Stimulated activated memory B cell treated with anti-CD40 and anti-IgM and Interleukin-4, amounts not matched to agents 10 μg/mL and 1 μg/mL and 100 μg/mL, for 72 hours (primary cell): ENCODE measurements at regions not wholly inside any gene's neighbourhood (a gene's known extent, or its start where the extent isn't known, plus 50 kb on each side); places are given as distances from the start of the nearest gene placed in this dataset.

Experiments
- ATAC-seq: fragments of 150-1000 bp; cut with Tn5 transposase; 2 replicates; pipeline ENCODE4 v1.10.0; 2021
- H3K27ac Mint-ChIP-seq: one replicate; pipeline ENCODE4 v1.8.0; 2022; ENCODE audit warnings: mild to moderate bottlenecking, mixed read lengths
- H3K27me3 Mint-ChIP-seq: one replicate; pipeline ENCODE4 v1.8.0; 2022; ENCODE audit warnings: mixed read lengths
- H3K36me3 Mint-ChIP-seq: one replicate; pipeline ENCODE4 v1.8.0; 2022; ENCODE audit warnings: mixed read lengths
- H3K4me1 Mint-ChIP-seq: one replicate; pipeline ENCODE4 v1.8.0; 2022; ENCODE audit warnings: mixed read lengths
- H3K4me3 Mint-ChIP-seq: one replicate; pipeline ENCODE4 v1.8.0; 2022; ENCODE audit warnings: mild to moderate bottlenecking, moderate library complexity, mixed read lengths
- H3K9me3 Mint-ChIP-seq: one replicate; pipeline ENCODE4 v1.8.0; 2022; ENCODE audit warnings: mixed read lengths

DNA sequence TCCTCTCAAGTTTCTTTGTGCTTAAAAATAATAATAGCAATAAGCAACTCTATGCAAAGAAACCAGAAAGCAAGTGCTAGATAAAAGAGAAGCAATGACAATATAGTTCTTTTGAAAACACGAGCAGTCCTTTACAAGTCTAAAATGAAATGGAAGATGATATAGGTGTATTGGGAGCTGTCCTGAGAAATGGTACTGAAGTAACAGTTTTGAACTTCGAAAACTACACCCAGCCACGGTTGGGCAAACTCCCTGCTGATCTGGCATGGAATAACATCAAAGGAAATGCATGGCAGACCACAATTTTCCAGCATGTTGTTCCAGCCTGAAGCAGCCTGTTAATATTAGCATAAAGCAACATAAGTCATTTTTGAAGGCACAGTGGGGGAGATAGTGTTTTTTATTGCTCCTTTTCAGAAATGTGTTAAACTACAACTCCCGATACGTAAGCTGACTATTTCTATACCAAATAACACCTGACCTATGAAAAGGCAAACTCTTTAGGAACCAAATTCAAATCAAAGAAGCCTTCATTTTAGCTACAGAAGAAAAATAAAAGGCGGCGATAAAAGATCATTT is 596.1 kb upstream of the KLHL29 start:
- H3K27ac Mint-ChIP-seq, result no peak overlapping the region
- H3K27me3 Mint-ChIP-seq, result no peaks in the 10 kb centered on the region
- ATAC-seq, result no peak
- H3K36me3 Mint-ChIP-seq, result no peaks in the 10 kb centered on the region
- H3K4me1 Mint-ChIP-seq, result no peaks in the 10 kb centered on the region
- peaks cover 2% of the 10 kb centered on the region for H3K9me3 Mint-ChIP-seq
- no peak overlapping the region for H3K4me3 Mint-ChIP-seq

- Mint-ChIP-seq H3K27me3 (no peaks in the 10 kb centered on the region), H3K36me3 (no peaks in the 10 kb centered on the region), H3K9me3 (peaks cover 2% of the 10 kb centered on the region), H3K4me3 (no peak overlapping the region), H3K27ac (no peak overlapping the region), H3K4me1 (no peaks in the 10 kb centered on the region)
- no peak for ATAC-seq
Observed at GRCh38 chr2:22795287-22795866, 589.6 kb upstream of the KLHL29 start.

- no peaks in the 10 kb centered on the region for H3K27me3 Mint-ChIP-seq
- no peaks in the 10 kb centered on the region for H3K9me3 Mint-ChIP-seq
- H3K27ac Mint-ChIP-seq, result no peak overlapping the region
- H3K36me3 Mint-ChIP-seq, result no peaks in the 10 kb centered on the region
- H3K4me1 Mint-ChIP-seq, result no peaks in the 10 kb centered on the region
- no peak for ATAC-seq
- no peak overlapping the region for H3K4me3 Mint-ChIP-seq
Observed at GRCh38 chr2:22798386-22798785, 586.6 kb upstream of the KLHL29 start.

- H3K9me3 Mint-ChIP-seq, result peaks cover 10% of the 10 kb centered on the region
- no peak for ATAC-seq
- no peaks in the 10 kb centered on the region for H3K27me3 Mint-ChIP-seq
- H3K36me3 Mint-ChIP-seq, result no peaks in the 10 kb centered on the region
- H3K4me3 Mint-ChIP-seq, result no peak overlapping the region
- H3K27ac Mint-ChIP-seq, result no peak overlapping the region
- H3K4me1 Mint-ChIP-seq, result no peaks in the 10 kb centered on the region
Observed at GRCh38 chr2:22800412-22800811, 584.6 kb upstream of the KLHL29 start.

DNA sequence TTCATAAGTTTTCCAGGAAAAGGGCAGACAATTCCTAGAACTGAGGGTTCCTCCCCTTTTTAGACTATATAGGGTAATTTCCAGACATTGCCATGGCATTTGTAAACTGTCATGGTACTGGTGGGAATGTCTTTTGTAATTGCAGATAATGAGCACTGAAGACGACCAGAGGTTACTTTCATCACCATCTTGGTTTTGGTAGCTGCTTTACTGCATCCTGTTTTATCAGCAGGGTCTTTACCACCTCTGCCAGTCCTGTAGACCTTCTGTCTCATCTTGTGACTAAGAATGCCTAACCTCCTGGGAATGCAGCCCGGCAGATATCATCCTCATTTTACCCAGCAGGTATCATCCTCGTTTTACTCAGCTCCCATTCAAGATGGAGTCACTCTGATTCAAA is 583.9 kb upstream of the KLHL29 start:
- no peak overlapping the region for H3K27ac Mint-ChIP-seq
- H3K9me3 Mint-ChIP-seq, result peaks cover 11% of the 10 kb centered on the region
- ATAC-seq, result no peak
- no peaks in the 10 kb centered on the region for H3K27me3 Mint-ChIP-seq
- no peaks in the 10 kb centered on the region for H3K36me3 Mint-ChIP-seq
- no peak overlapping the region for H3K4me3 Mint-ChIP-seq
- H3K4me1 Mint-ChIP-seq, result no peaks in the 10 kb centered on the region

GRCh38 chr2:22801970-22802369 is 583.0 kb upstream of the KLHL29 start:
- no peaks in the 10 kb centered on the region for H3K4me1 Mint-ChIP-seq
- no peaks in the 10 kb centered on the region for H3K36me3 Mint-ChIP-seq
- H3K27ac Mint-ChIP-seq, result no peak overlapping the region
- H3K4me3 Mint-ChIP-seq, result no peak overlapping the region
- no peak for ATAC-seq
- no peaks in the 10 kb centered on the region for H3K27me3 Mint-ChIP-seq
- H3K9me3 Mint-ChIP-seq, result peaks cover 16% of the 10 kb centered on the region

DNA sequence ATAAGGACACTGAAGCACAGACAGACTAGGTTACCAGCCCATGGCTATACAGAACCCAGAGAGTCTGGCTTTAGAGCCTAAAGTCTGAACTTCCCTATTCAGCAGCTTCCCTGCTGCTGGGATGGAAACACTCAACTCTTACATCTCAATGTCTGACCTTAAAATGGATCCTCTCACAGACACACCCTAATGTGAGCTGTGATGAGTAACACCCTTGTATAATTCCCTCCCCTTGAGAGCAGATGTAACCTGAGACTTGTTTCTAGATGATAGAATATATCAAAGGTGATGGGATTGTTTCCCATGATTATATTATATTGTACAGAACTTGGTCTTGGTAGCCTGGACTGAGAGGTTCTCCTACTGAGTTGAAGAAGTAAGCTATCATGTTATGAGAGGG is 577.1 kb upstream of the KLHL29 start:
- Mint-ChIP-seq H3K36me3 (no peaks in the 10 kb centered on the region), H3K27me3 (no peaks in the 10 kb centered on the region), H3K4me1 (no peaks in the 10 kb centered on the region), H3K27ac (no peak overlapping the region), H3K9me3 (peaks cover 16% of the 10 kb centered on the region), H3K4me3 (no peak overlapping the region)
- ATAC-seq, result no peak

GRCh38 chr2:22810602-22811001 is 574.4 kb upstream of the KLHL29 start:
- Mint-ChIP-seq H3K27ac (no peak overlapping the region), H3K4me1 (no peaks in the 10 kb centered on the region), H3K36me3 (no peaks in the 10 kb centered on the region), H3K4me3 (no peak overlapping the region), H3K27me3 (no peaks in the 10 kb centered on the region), H3K9me3 (peaks cover 6% of the 10 kb centered on the region)
- no peak for ATAC-seq

DNA sequence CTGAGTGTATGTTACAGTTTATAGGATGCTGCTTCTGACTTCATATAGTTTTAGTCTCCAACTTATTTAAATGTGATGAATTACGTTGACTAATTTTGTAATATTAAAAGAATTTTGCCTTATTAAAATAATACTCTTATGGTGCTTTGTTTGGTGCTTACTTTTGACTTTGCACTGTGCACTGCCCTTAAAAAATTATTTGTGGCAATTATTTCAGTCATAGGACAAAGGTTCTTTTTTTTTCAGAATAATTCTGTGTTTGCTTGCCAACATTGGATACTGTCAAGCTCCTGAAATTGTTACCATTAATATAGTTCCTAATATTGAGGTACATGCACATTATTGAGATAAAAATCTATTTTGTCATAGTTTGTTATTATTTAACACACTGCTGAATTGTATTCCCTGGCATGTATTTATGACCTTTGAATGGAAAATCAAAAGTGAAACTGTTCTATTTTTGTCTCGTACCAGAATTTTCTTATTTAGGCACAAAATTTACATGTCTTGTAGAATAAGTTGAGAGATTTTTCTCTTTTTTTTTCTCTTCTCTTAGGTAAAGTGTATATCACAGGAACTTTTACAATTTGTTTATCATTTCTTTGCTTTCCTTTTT is 572.8 kb upstream of the KLHL29 start:
- no peaks in the 10 kb centered on the region for H3K9me3 Mint-ChIP-seq
- no peaks in the 10 kb centered on the region for H3K4me1 Mint-ChIP-seq
- no peak overlapping the region for H3K4me3 Mint-ChIP-seq
- H3K27me3 Mint-ChIP-seq, result no peaks in the 10 kb centered on the region
- no peak overlapping the region for H3K27ac Mint-ChIP-seq
- no peak for ATAC-seq
- H3K36me3 Mint-ChIP-seq, result no peaks in the 10 kb centered on the region

- no peak for ATAC-seq
- Mint-ChIP-seq H3K4me1 (no peaks in the 10 kb centered on the region), H3K4me3 (no peak overlapping the region), H3K36me3 (no peaks in the 10 kb centered on the region), H3K27me3 (no peaks in the 10 kb centered on the region), H3K27ac (no peak overlapping the region), H3K9me3 (no peaks in the 10 kb centered on the region)
Observed at GRCh38 chr2:22817197-22817596, 567.8 kb upstream of the KLHL29 start.

DNA sequence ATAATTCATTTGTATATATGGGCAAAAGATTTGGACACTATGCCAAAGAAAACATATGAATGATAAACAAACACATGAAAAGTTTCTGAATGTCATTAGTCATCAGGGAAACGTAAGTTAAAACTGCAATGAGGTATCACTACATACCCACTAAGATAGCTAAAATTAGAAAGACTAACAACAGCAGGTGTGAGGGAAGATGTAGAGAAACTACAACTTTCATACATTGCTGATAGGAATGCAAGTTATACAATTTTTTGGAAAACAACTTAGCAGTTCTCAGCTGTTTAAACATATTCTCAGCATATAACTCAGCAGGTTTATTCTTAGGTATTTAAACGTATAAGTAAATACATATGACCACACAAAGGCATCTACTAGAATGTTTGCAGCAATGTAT is 563.5 kb upstream of the KLHL29 start:
- no peak overlapping the region for H3K27ac Mint-ChIP-seq
- no peaks in the 10 kb centered on the region for H3K4me1 Mint-ChIP-seq
- ATAC-seq, result no peak
- no peaks in the 10 kb centered on the region for H3K27me3 Mint-ChIP-seq
- no peak overlapping the region for H3K4me3 Mint-ChIP-seq
- no peaks in the 10 kb centered on the region for H3K9me3 Mint-ChIP-seq
- H3K36me3 Mint-ChIP-seq, result no peaks in the 10 kb centered on the region

DNA sequence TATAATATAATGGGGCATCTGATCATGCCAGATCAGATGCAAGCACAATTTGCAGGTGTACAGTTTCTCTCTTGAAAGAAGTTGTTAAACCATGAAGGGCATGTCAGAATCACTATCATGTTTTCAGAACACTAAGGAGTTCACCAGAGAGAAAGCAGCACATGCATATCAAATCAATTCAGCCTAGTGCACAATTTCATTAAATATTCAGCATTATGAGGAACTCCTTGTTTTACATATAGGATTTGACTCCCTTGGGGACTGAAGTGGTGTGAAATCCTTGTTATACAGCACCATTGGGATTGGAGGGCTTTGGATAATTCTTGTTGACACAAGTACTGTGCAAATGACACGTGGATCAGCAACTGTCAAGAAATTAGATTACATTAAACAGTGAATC is 562.1 kb upstream of the KLHL29 start:
- Mint-ChIP-seq H3K9me3 (no peaks in the 10 kb centered on the region), H3K4me3 (no peak overlapping the region), H3K36me3 (no peaks in the 10 kb centered on the region), H3K4me1 (no peaks in the 10 kb centered on the region), H3K27me3 (no peaks in the 10 kb centered on the region), H3K27ac (no peak overlapping the region)
- ATAC-seq, result no peak

DNA sequence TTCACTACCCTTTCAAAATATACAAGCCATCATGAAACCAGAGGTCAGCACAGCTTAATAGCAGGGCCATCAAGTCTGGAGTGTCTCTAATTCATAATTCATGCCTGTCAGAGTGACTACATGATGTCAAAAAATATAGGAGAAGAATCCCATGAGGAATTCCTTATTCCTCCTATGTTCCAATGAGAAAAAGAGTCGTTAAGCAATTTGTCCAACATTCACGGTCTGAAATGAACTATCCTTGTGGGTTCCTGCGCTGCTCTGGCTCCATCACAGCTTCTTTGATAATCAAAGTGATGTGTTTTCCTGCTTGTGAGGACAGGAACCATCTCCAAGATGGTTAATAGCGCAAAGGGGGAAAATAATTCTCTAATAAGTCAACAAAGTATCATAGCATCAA is 560.4 kb upstream of the KLHL29 start:
- no peaks in the 10 kb centered on the region for H3K27me3 Mint-ChIP-seq
- no peaks in the 10 kb centered on the region for H3K36me3 Mint-ChIP-seq
- peaks cover 7% of the 10 kb centered on the region for H3K9me3 Mint-ChIP-seq
- H3K4me1 Mint-ChIP-seq, result no peaks in the 10 kb centered on the region
- ATAC-seq, result no peak
- H3K4me3 Mint-ChIP-seq, result no peak overlapping the region
- H3K27ac Mint-ChIP-seq, result no peak overlapping the region

DNA sequence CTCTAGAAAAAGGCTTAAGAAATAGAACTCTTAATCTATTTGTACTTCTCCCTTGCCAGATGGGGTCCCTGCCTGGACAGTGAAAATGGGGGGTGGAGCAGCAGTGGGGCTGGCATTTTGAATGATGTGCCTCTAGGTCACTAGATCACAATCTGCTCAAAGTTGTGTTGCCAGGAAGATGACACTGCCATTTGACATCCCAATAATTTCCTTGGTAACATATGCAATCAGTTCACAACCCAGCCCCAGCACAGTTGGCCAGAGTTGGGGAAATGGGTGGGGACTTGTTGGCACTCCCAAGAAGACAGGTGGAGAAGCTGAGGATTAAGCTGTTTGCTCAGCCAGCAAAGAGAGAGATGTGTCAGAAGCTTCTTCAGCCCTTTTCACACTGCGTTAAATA is 558.3 kb upstream of the KLHL29 start:
- Mint-ChIP-seq H3K36me3 (no peaks in the 10 kb centered on the region), H3K9me3 (peaks cover 7% of the 10 kb centered on the region), H3K27me3 (no peaks in the 10 kb centered on the region), H3K4me1 (no peaks in the 10 kb centered on the region), H3K27ac (no peak overlapping the region), H3K4me3 (no peak overlapping the region)
- no peak for ATAC-seq

DNA sequence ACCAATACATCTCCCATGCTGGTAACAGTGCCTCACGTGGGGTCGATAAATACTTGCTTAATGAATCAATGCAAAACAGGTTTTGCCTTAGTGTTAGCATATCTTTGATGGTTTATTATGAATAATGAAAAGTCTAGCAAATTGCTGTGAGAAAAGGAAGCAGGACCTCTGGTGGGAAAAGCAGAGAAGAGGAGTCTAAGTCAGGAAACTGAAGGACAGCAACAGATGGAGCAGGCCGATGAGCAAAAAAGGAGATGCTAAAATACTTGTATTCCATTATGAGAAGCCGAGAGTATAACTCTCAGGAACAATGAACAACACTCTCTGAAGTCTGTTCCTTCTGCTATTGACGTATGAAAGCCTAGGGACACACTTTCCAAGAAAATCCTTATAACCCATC is 555.2 kb upstream of the KLHL29 start:
- no peaks in the 10 kb centered on the region for H3K4me1 Mint-ChIP-seq
- no peak overlapping the region for H3K4me3 Mint-ChIP-seq
- H3K9me3 Mint-ChIP-seq, result peaks cover 10% of the 10 kb centered on the region
- no peak overlapping the region for H3K27ac Mint-ChIP-seq
- H3K36me3 Mint-ChIP-seq, result no peaks in the 10 kb centered on the region
- no peaks in the 10 kb centered on the region for H3K27me3 Mint-ChIP-seq
- ATAC-seq, result no peak

DNA sequence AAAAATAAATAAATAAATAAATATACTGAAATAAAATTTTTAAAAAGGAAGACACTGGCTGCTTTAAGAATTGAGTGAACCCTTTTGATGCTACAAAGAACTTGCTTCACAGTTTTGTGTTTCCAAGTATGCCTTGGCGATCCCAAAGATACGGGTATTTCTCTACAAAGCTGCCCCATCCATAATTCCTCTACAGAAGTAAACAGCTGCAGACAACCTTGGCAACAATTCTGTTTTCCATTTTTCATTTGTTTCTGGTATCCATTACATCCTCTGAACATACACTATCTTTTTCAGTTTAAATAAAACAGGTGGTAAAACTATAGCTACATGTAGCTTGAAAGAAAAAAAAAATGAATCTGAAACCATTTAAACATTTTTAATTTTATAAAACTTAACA is 552.8 kb upstream of the KLHL29 start:
- no peaks in the 10 kb centered on the region for H3K36me3 Mint-ChIP-seq
- H3K4me1 Mint-ChIP-seq, result no peaks in the 10 kb centered on the region
- H3K4me3 Mint-ChIP-seq, result no peak overlapping the region
- ATAC-seq, result no peak
- no peak overlapping the region for H3K27ac Mint-ChIP-seq
- H3K9me3 Mint-ChIP-seq, result peaks cover 10% of the 10 kb centered on the region
- no peaks in the 10 kb centered on the region for H3K27me3 Mint-ChIP-seq
